ENCODE measurements at regions not wholly inside any gene's neighbourhood (a gene's known extent, or its start where the extent isn't known, plus 50 kb on each side); places are given as distances from the start of the nearest gene placed in this dataset.
"Not testable (repeated sequence)": the region's sequence is repeated elsewhere in the genome, so short reads cannot be mapped to it uniquely, and the experiment has no call there.

DNA sequence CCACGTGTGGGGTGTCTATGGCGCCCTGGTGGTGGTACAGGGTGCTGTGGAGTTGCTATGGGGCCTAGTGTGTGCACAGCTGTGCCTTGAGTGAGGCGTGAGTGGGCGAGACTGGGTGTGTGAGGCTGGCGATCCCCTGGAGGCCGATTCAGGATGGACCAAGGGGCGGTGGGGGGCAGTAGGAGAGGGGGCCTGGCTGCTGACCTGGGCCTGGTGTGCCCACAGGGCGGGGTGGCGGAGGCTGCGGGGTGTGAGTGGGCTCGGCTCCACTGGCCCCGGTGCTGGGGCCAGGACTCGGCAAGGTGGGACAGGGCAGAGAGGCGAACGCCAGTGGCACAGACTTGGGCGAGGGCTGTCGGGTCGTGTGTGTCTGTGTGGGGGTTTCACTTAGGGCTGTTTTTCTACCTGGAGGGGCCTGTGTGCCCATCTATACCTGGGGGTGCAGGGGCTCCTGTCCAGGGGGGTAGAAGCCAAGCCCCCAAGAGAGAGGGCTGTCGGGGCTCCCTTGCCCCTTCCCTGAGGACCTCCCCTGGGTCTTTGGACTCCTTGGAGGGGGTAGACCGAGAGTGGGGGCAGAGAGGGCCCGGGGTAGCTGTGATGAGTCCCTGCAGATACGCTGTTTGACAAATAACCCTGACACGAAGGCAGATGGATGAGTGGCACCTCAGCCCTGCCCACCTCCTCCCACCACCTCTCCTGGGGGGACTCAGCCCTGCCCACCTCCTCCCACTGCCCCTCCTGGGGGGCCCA lies 194.6 kb downstream of the TMEM121 start:
- not testable (repeated sequence) for TF ChIP-seq POLR2A (IDR thresholded peaks at IDR 0.05; ENCODE audit: extremely low read depth, insufficient read length); MYC (IDR thresholded peaks at IDR 0.05; ENCODE audit: low read depth, low read length)
- TF ChIP-seq, protein P1, sequence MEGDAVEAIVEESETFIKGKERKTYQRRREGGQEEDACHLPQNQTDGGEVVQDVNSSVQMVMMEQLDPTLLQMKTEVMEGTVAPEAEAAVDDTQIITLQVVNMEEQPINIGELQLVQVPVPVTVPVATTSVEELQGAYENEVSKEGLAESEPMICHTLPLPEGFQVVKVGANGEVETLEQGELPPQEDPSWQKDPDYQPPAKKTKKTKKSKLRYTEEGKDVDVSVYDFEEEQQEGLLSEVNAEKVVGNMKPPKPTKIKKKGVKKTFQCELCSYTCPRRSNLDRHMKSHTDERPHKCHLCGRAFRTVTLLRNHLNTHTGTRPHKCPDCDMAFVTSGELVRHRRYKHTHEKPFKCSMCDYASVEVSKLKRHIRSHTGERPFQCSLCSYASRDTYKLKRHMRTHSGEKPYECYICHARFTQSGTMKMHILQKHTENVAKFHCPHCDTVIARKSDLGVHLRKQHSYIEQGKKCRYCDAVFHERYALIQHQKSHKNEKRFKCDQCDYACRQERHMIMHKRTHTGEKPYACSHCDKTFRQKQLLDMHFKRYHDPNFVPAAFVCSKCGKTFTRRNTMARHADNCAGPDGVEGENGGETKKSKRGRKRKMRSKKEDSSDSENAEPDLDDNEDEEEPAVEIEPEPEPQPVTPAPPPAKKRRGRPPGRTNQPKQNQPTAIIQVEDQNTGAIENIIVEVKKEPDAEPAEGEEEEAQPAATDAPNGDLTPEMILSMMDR (IDR thresholded peaks at IDR 0.05; ENCODE audit: low read depth, low read length): not testable (repeated sequence)
- TF ChIP-seq, protein P2, sequence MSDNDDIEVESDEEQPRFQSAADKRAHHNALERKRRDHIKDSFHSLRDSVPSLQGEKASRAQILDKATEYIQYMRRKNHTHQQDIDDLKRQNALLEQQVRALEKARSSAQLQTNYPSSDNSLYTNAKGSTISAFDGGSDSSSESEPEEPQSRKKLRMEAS (IDR thresholded peaks at IDR 0.05; ENCODE audit: low read depth, low read length): not testable (repeated sequence)

Data from NB4 (cell line).